ENCODE measurements at regions not wholly inside any gene's neighbourhood (a gene's known extent, or its start where the extent isn't known, plus 50 kb on each side); places are given as distances from the start of the nearest gene placed in this dataset.
"Not testable (repeated sequence)": the region's sequence is repeated elsewhere in the genome, so short reads cannot be mapped to it uniquely, and the experiment has no call there.

DNA sequence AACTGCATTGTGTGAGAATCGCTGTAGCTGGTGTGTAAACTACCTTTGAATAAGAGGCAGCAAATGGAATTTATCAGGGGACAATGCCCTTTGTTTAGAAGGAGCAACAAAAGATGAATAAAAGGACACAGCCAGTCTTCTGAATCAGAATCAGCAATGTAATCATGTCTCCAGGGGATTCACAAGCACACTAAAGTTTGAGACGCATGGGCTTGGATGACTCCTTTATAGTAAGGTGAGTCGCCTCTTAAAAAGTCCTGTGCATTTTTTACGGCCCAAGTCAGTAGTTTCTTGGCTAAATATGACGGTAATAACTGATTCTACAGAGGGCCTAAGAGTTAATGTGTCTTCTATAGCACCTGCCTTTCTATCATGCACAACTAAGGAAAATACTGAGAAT lies 113.6 kb upstream of the NUDT12 start:
- TF ChIP-seq, protein P1, sequence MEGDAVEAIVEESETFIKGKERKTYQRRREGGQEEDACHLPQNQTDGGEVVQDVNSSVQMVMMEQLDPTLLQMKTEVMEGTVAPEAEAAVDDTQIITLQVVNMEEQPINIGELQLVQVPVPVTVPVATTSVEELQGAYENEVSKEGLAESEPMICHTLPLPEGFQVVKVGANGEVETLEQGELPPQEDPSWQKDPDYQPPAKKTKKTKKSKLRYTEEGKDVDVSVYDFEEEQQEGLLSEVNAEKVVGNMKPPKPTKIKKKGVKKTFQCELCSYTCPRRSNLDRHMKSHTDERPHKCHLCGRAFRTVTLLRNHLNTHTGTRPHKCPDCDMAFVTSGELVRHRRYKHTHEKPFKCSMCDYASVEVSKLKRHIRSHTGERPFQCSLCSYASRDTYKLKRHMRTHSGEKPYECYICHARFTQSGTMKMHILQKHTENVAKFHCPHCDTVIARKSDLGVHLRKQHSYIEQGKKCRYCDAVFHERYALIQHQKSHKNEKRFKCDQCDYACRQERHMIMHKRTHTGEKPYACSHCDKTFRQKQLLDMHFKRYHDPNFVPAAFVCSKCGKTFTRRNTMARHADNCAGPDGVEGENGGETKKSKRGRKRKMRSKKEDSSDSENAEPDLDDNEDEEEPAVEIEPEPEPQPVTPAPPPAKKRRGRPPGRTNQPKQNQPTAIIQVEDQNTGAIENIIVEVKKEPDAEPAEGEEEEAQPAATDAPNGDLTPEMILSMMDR (conservative IDR thresholded peaks at IDR 0.05): not testable (repeated sequence)
- TF ChIP-seq ZFX (IDR thresholded peaks at IDR 0.05): not testable (repeated sequence)
